GM23248 (cell line): ENCODE measurements at regions not wholly inside any gene's neighbourhood (a gene's known extent, or its start where the extent isn't known, plus 50 kb on each side); places are given as distances from the start of the nearest gene placed in this dataset.

Source experiments
- EZH2 ChIP-seq: fragments of 200-600 bp; sonication (generic); IDR thresholded peaks from 2 replicates; pipeline ENCODE4 v1.6.1; 2018; ENCODE audit warnings: antibody characterized with exemption, mild to moderate bottlenecking; ENCODE audit not compliant: insufficient read depth, poor library complexity, severe bottlenecking
- EZH2phosphoT487 ChIP-seq: fragments of 200-600 bp; sonication (generic); IDR thresholded peaks from 2 replicates; pipeline ENCODE4 v1.6.1; 2018; ENCODE audit warnings: antibody characterized with exemption, moderate library complexity, mild to moderate bottlenecking, low read depth; ENCODE audit not compliant: insufficient read depth

DNA sequence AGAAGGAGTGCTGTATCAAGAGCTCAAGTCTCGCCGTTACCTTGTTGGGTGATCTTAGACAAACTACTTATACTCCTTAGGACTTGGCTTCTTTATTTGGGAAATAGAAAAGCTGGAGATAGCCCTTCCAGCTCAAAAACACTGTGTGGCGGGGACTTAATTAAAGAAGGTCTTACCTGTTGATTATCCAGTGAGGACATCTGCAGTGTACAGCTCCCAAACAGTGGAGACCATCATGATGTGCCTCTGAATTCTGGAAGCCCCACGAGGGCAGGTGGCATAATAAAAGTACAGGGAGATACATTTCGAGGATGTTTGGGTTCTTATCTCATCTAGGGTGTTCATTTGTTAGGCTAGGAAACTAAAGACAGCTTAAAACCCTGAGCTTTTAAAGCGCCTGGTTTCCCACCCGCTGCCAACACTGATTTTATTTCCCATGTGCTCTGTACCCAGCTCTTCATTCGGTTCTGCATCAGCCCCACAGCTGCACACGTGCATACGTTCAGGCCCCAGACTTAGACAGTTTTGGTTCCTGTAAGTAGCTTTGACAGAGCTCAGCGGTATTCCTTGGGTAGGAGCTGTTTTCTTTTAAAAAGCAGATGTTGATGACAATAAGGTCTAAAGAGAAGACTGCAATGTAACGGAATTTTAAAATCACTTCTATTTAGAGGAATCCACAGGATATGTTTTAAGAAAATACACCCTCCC, 80.5 kb upstream of the SIX2 start:
- no peak for TF ChIP-seq EZH2phosphoT487
- TF ChIP-seq EZH2: no peak
